ENCODE measurements at regions not wholly inside any gene's neighbourhood (a gene's known extent, or its start where the extent isn't known, plus 50 kb on each side); places are given as distances from the start of the nearest gene placed in this dataset.

DNA sequence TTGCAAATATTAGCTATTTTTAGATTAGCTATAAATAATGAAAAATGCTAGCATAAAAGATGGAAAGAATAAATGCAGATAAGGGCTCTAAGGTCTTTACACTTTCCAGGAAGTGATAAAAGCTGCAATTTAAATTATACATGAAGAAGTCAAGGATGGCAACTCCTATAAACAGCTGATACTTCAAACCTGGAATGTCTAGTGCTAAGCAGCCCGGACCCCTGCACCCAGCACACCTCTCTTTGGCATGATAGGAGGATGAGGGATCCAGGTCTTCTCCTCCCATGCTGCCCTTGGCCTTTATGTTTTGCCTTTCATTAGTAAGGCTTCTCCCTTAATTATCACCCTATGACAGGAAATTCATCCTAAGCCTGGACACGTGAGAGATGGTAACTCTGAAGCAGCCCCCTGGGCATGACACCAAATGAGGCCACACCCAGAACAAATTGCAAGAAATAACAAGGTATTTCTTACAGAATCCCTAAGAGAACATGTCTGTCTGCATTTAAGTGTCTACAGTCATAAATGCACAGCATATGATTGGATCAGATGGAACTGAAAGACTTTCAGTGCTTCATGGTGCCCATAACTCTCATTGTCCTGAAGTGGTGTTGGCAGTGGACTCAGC is 158.3 kb upstream of the PRSS1 start:
- no peak overlapping the region for H3K27ac ChIP-seq (replicated peaks)
- H3K4me3 ChIP-seq (replicated peaks; ENCODE audit: insufficient read depth, low read length): no peak overlapping the region
- no peaks in the 10 kb centered on the region for H3K27me3 ChIP-seq (ENCODE audit: insufficient read depth, poor library complexity, severe bottlenecking)
- no peak for DNase-seq (ENCODE audit: low read depth in 1 of 2, low spot score in 1 of 2)
- TF ChIP-seq, protein P1, sequence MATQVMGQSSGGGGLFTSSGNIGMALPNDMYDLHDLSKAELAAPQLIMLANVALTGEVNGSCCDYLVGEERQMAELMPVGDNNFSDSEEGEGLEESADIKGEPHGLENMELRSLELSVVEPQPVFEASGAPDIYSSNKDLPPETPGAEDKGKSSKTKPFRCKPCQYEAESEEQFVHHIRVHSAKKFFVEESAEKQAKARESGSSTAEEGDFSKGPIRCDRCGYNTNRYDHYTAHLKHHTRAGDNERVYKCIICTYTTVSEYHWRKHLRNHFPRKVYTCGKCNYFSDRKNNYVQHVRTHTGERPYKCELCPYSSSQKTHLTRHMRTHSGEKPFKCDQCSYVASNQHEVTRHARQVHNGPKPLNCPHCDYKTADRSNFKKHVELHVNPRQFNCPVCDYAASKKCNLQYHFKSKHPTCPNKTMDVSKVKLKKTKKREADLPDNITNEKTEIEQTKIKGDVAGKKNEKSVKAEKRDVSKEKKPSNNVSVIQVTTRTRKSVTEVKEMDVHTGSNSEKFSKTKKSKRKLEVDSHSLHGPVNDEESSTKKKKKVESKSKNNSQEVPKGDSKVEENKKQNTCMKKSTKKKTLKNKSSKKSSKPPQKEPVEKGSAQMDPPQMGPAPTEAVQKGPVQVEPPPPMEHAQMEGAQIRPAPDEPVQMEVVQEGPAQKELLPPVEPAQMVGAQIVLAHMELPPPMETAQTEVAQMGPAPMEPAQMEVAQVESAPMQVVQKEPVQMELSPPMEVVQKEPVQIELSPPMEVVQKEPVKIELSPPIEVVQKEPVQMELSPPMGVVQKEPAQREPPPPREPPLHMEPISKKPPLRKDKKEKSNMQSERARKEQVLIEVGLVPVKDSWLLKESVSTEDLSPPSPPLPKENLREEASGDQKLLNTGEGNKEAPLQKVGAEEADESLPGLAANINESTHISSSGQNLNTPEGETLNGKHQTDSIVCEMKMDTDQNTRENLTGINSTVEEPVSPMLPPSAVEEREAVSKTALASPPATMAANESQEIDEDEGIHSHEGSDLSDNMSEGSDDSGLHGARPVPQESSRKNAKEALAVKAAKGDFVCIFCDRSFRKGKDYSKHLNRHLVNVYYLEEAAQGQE (IDR thresholded peaks at IDR 0.05; ENCODE audit: insufficient replicate concordance, low read depth): no peak
- TF ChIP-seq GABPA (IDR thresholded peaks at IDR 0.05; ENCODE audit: low read depth): no peak
- TF ChIP-seq, protein P2, sequence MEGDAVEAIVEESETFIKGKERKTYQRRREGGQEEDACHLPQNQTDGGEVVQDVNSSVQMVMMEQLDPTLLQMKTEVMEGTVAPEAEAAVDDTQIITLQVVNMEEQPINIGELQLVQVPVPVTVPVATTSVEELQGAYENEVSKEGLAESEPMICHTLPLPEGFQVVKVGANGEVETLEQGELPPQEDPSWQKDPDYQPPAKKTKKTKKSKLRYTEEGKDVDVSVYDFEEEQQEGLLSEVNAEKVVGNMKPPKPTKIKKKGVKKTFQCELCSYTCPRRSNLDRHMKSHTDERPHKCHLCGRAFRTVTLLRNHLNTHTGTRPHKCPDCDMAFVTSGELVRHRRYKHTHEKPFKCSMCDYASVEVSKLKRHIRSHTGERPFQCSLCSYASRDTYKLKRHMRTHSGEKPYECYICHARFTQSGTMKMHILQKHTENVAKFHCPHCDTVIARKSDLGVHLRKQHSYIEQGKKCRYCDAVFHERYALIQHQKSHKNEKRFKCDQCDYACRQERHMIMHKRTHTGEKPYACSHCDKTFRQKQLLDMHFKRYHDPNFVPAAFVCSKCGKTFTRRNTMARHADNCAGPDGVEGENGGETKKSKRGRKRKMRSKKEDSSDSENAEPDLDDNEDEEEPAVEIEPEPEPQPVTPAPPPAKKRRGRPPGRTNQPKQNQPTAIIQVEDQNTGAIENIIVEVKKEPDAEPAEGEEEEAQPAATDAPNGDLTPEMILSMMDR (IDR thresholded peaks at IDR 0.05; ENCODE audit: insufficient read depth, low read length): no peak
- TF ChIP-seq POLR2AphosphoS5 (IDR thresholded peaks at IDR 0.05; ENCODE audit: low read depth): no peak
- TF ChIP-seq SPI1 (IDR thresholded peaks at IDR 0.05; ENCODE audit: borderline replicate concordance, low read depth): no peak

DNA sequence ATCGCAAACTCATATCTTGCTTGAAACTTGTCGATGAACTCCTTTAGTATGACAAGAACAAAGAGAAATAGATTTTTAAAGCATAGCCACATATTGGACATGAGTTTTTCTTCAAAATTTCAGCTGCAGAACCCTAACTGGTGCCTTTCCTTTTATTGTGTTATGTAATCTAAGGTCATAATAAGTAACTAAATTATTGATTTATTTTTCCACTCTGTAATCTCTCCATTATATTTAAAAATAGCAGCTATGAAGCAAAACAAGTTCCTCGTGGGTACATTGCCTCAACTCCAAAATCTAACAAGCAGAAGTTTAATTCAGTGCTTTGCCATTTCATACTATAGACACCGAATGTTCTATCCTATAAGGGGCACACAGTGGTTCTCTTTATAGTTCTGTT is 159.2 kb upstream of the PRSS1 start:
- TF ChIP-seq POLR2AphosphoS5 (IDR thresholded peaks at IDR 0.05; ENCODE audit: low read depth) (no peak), SPI1 (IDR thresholded peaks at IDR 0.05; ENCODE audit: borderline replicate concordance, low read depth) (no peak), GABPA (IDR thresholded peaks at IDR 0.05; ENCODE audit: low read depth) (no peak)
- TF ChIP-seq, protein P2 (IDR thresholded peaks at IDR 0.05; ENCODE audit: insufficient read depth, low read length): no peak
- TF ChIP-seq, protein P1 (IDR thresholded peaks at IDR 0.05; ENCODE audit: insufficient replicate concordance, low read depth): no peak
- Histone ChIP-seq H3K4me3 (replicated peaks; ENCODE audit: insufficient read depth, low read length) (no peak overlapping the region), H3K27me3 (ENCODE audit: insufficient read depth, poor library complexity, severe bottlenecking) (no peaks in the 10 kb centered on the region), H3K27ac (replicated peaks) (no peak overlapping the region)
- DNase-seq (ENCODE audit: low read depth in 1 of 2, low spot score in 1 of 2): no peak

DNA sequence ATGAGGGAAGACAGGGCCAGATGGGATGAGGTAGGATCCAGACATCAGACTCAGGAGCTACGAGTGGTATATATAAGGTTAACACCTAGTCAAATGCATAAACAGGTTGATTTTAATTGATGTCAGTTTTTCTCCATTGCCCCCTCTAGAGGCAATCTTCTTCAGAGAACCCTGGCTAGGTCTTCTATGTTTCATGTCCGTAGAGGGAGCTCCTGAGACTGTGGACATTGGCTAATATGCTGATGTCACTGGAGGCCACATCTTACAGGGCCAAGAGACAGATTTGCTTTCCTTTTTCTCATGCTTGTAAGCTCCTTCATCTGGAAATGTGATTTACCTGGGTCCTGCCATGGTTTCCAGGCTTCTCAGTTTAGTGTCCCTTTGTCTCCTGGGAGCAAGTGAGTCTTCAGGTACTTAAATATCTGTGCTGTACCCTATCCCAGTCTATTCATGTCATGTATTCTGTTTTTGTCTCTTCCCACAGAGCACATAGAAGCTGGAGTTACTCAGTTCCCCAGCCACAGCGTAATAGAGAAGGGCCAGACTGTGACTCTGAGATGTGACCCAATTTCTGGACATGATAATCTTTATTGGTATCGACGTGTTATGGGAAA is 161.6 kb upstream of the PRSS1 start:
- peak; percentile 41 to 69 for DNase-seq (ENCODE audit: low read depth in 1 of 2, low spot score in 1 of 2)
- TF ChIP-seq, protein P2 (IDR thresholded peaks at IDR 0.05; ENCODE audit: insufficient read depth, low read length): peak; percentile 79
- TF ChIP-seq POLR2AphosphoS5 (IDR thresholded peaks at IDR 0.05; ENCODE audit: low read depth): no peak
- TF ChIP-seq SPI1 (IDR thresholded peaks at IDR 0.05; ENCODE audit: borderline replicate concordance, low read depth): no peak
- Histone ChIP-seq H3K4me3 (replicated peaks; ENCODE audit: insufficient read depth, low read length) (no peak overlapping the region), H3K27me3 (ENCODE audit: insufficient read depth, poor library complexity, severe bottlenecking) (no peaks in the 10 kb centered on the region), H3K27ac (replicated peaks) (no peak overlapping the region)
